HepG2 (cell line): ENCODE measurements at regions not wholly inside any gene's neighbourhood (a gene's known extent, or its start where the extent isn't known, plus 50 kb on each side); places are given as distances from the start of the nearest gene placed in this dataset.

Experiments used
- ATAC-seq: fragments of 200-7000 bp; cut with Tn5 transposase; 3 replicates; pipeline ENCODE4 v1.9.1; 2020; ENCODE audit warnings: mild to moderate bottlenecking, moderate library complexity
- BruUV-seq: library from RNA; stranded (reverse); fragments of 400-500 nt; replicated peaks from 2 replicates; lab custom pipeline; 2021; lab: Mats Ljungman, UMichigan
- CTCF ChIA-PET: fragments of 300-600 bp; formaldehyde crosslinking; extraction: SDS; loops from one replicate; lab custom pipeline; 2021; ENCODE audit warnings: low total read pairs, inconsistent platforms, low intra/inter-chr PET ratio; lab: Yijun Ruan, JAX
- POLR2A ChIA-PET: fragments of 350-600 bp; sonication (Branson Sonifier 250); formaldehyde crosslinking; loops from one replicate; lab custom pipeline; 2020; ENCODE audit warnings: antibody characterized with exemption, inconsistent platforms; lab: Yijun Ruan, JAX
- DNase-seq: peaks from one replicate; pipeline ENCODE4 v3.0.0-alpha.2; 2015; ENCODE audit warnings: low spot score
- FAIRE-seq: peaks from 3 replicates; lab custom pipeline; 2011; peaks lifted over from hg19 to GRCh38; lab: Jason Lieb, UNC
- H2AFZ ChIP-seq: one replicate; pipeline ENCODE4 v1.6.1; 2011; ENCODE audit warnings: low read length, inconsistent platforms
- H3K27ac ChIP-seq: fragments of 300-600 bp; 3 replicates; pipeline ENCODE4 v1.8.0; 2011; ENCODE audit warnings: mixed run types, mild to moderate bottlenecking, mixed read lengths, low read length, inconsistent platforms; ENCODE audit not compliant: insufficient read depth; ENCODE audit errors: extremely low read length
- H3K27me3 ChIP-seq, 2 experiments: fragments of 200-600 bp in 1 of 2; 2 replicates in 1 of 2; 3 replicates in 1 of 2; pipeline versions ENCODE4 v1.6.0 to v1.8.0; 2011; ENCODE audit warnings: low read length in 2 of 2, mild to moderate bottlenecking in 2 of 2, moderate library complexity in 2 of 2, inconsistent platforms in 1 of 2; ENCODE audit not compliant: insufficient read depth in 2 of 2, control insufficient read depth in 1 of 2
- H3K36me3 ChIP-seq, 2 experiments: fragments of 200-600 bp in 1 of 2; replicated peaks in 1 of 2; 2 replicates in 1 of 2; 3 replicates in 1 of 2; pipeline versions ENCODE4 v1.5.1 to v1.8.0; 2011; ENCODE audit warnings: low read length in 2 of 2, inconsistent platforms in 1 of 2; ENCODE audit not compliant: insufficient read depth in 2 of 2, control insufficient read depth in 1 of 2
- H3K4me1 ChIP-seq: 2 replicates; pipeline ENCODE4 v1.5.1; 2012; ENCODE audit warnings: low read length, inconsistent platforms; ENCODE audit not compliant: insufficient read depth
- H3K4me2 ChIP-seq: 2 replicates; pipeline ENCODE4 v1.6.0; 2011; ENCODE audit warnings: low read depth, low read length, inconsistent platforms
- H3K4me3 ChIP-seq, 3 experiments: fragments of 200-600 bp in 1 of 3; sonication (generic), shearing (Covaris generic) in 1 of 3; replicated peaks in 1 of 3; 2 replicates each; pipeline ENCODE4 v1.5.1; 2011 to 2016; ENCODE audit warnings: low read length in 3 of 3, inconsistent platforms in 2 of 3, low read depth in 2 of 3, mild to moderate bottlenecking in 2 of 3, control low read depth in 1 of 3, mixed read lengths in 1 of 3; ENCODE audit not compliant: insufficient read depth in 1 of 3
- H3K79me2 ChIP-seq: one replicate; pipeline ENCODE4 v1.6.1; 2011; ENCODE audit warnings: low read length, inconsistent platforms; ENCODE audit not compliant: insufficient read depth
- H3K9ac ChIP-seq: 2 replicates; pipeline ENCODE4 v1.6.0; 2011; ENCODE audit warnings: mild to moderate bottlenecking, low read depth, low read length, inconsistent platforms; ENCODE audit not compliant: insufficient read depth
- H3K9me3 ChIP-seq: 2 replicates; pipeline ENCODE4 v1.5.1; 2012; ENCODE audit warnings: mild to moderate bottlenecking, low read length
- H4K20me1 ChIP-seq: 2 replicates; pipeline ENCODE4 v1.6.0; 2011; ENCODE audit warnings: inconsistent platforms, mild to moderate bottlenecking, low read length, moderate library complexity; ENCODE audit not compliant: insufficient read depth
- HOXA7 ChIP-seq: sonication (generic); formaldehyde crosslinking; IDR thresholded peaks from 2 replicates; pipeline ENCODE4 v1.8.1; 2022; ENCODE audit warnings: mild to moderate bottlenecking, missing genetic modification reagents, moderate library complexity
- LCORL ChIP-seq, 2 experiments: fragments of 450-650 bp in 1 of 2; sonication (generic) in 1 of 2; formaldehyde crosslinking in 1 of 2; IDR thresholded peaks; 2 replicates each; pipeline versions ENCODE4 v1.5.0 to v1.6.1; 2017 to 2020; ENCODE audit warnings: antibody characterized with exemption in 1 of 2, missing genetic modification reagents in 1 of 2
- NFIC ChIP-seq: IDR thresholded peaks from 2 replicates; pipeline ENCODE4 v1.6.1; 2012; ENCODE audit warnings: mild to moderate bottlenecking, low read length, inconsistent platforms
- NPAS2 ChIP-seq: sonication (generic); formaldehyde crosslinking; IDR thresholded peaks from 2 replicates; pipeline ENCODE4 v1.8.0; 2022; ENCODE audit warnings: mild to moderate bottlenecking, missing genetic modification reagents, borderline replicate concordance
- ZNF20 ChIP-seq: sonication (generic); formaldehyde crosslinking; IDR thresholded peaks from 2 replicates; pipeline ENCODE4 v1.4.0; 2020; ENCODE audit warnings: mild to moderate bottlenecking, moderate library complexity, missing genetic modification reagents
- ZNF367 ChIP-seq: sonication (generic); formaldehyde crosslinking; IDR thresholded peaks from 2 replicates; pipeline ENCODE4 v1.4.0; 2020; ENCODE audit warnings: missing genetic modification reagents, borderline replicate concordance
- WGBS: methylation state at CpG from one replicate; pipeline ENCODE4 v1.1.6; 2017; ENCODE audit warnings: low lambda C conversion rate; 5-methylcytosine and 5-hydroxymethylcytosine counted together
- in situ Hi-C: cut with HindIII; loops from 2 replicates; pipeline ENCODE4 v1.10.0; 2017; ENCODE audit warnings: low pct_unique_long_range_greater_than_20kb; ENCODE audit not compliant: extremely low pct_ligation_motif_present
- intact Hi-C: fragments of 100-400 bp; cut with micrococcal nuclease; formaldehyde crosslinking; loops from one replicate; pipeline ENCODE4 v1.10.0; 2022; ENCODE audit not compliant: unreplicated experiment
- TF ChIP-seq, protein P1 (sequence below), 2 experiments: fragments of 450-650 bp in 1 of 2; sonication (generic) in 1 of 2; formaldehyde crosslinking in 1 of 2; IDR thresholded peaks; 2 replicates each; pipeline versions ENCODE4 v1.6.1 to v1.8.0; 2016 to 2022; ENCODE audit warnings: antibody characterized with exemption in 1 of 2, mild to moderate bottlenecking in 1 of 2, missing genetic modification reagents in 1 of 2

DNA sequence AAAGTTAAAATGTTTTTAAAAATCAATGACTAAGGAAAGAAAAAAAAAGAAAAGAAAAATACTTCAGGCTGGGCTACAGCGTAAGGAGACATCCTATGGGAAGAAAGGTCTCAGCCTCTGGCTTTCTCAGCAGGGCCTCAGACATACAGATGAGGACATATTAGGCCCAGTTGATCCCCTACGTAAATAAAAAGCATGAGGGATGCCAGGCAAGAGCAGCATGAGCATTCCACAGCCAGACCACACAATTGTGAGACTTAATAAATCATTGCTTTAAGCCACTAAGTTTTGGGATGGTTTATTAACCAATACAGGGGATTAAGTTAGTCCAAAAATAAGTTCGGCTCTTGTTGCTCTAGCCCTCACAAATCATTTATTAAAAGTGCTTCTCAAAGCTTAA is 394.1 kb upstream of the NECTIN3 start:
- Histone ChIP-seq H4K20me1 (no peaks in the 10 kb centered on the region), H3K36me3 (no peaks in the 10 kb centered on the region), H3K9me3 (no peaks in the 10 kb centered on the region), H3K4me2 (no peak overlapping the region), H3K4me3 (no peak overlapping the region), H3K27ac (no peak overlapping the region), H2AFZ (no peak overlapping the region), H3K79me2 (no peaks in the 10 kb centered on the region), H3K27me3 (no peaks in the 10 kb centered on the region), H3K9ac (no peak overlapping the region), H3K4me1 (no peaks in the 10 kb centered on the region)
- ChIA-PET POLR2A (no interaction called here), CTCF (no interaction called here)
- no peak for ATAC-seq
- TF ChIP-seq, protein P1, sequence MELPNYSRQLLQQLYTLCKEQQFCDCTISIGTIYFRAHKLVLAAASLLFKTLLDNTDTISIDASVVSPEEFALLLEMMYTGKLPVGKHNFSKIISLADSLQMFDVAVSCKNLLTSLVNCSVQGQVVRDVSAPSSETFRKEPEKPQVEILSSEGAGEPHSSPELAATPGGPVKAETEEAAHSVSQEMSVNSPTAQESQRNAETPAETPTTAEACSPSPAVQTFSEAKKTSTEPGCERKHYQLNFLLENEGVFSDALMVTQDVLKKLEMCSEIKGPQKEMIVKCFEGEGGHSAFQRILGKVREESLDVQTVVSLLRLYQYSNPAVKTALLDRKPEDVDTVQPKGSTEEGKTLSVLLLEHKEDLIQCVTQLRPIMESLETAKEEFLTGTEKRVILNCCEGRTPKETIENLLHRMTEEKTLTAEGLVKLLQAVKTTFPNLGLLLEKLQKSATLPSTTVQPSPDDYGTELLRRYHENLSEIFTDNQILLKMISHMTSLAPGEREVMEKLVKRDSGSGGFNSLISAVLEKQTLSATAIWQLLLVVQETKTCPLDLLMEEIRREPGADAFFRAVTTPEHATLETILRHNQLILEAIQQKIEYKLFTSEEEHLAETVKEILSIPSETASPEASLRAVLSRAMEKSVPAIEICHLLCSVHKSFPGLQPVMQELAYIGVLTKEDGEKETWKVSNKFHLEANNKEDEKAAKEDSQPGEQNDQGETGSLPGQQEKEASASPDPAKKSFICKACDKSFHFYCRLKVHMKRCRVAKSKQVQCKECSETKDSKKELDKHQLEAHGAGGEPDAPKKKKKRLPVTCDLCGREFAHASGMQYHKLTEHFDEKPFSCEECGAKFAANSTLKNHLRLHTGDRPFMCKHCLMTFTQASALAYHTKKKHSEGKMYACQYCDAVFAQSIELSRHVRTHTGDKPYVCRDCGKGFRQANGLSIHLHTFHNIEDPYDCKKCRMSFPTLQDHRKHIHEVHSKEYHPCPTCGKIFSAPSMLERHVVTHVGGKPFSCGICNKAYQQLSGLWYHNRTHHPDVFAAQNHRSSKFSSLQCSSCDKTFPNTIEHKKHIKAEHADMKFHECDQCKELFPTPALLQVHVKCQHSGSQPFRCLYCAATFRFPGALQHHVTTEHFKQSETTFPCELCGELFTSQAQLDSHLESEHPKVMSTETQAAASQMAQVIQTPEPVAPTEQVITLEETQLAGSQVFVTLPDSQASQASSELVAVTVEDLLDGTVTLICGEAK (IDR thresholded peaks at IDR 0.05) = no peak
- TF ChIP-seq, protein P1 (CRISPR knock-in tag; IDR thresholded peaks at IDR 0.05) = no peak
- TF ChIP-seq ZNF367 (no peak), ZNF20 (no peak), LCORL (IDR thresholded peaks at IDR 0.05) (no peak), LCORL (CRISPR knock-in tag; IDR thresholded peaks at IDR 0.05) (no peak), HOXA7 (CRISPR knock-in tag) (no peak), NPAS2 (CRISPR knock-in tag) (no peak), NFIC (no peak)
- 56% methylated on average over 3 of the region's 3 CpGs for WGBS
- FAIRE-seq = no peak
- no TSS peak for BruUV-seq
- no peak for DNase-seq
- intact Hi-C loops = no loop called here
- in situ Hi-C loops = no loop called here
